IMR-90 (cell line): ENCODE measurements at regions not wholly inside any gene's neighbourhood (a gene's known extent, or its start where the extent isn't known, plus 50 kb on each side); places are given as distances from the start of the nearest gene placed in this dataset.

Source experiments
- ATAC-seq: fragments of 200-7000 bp; cut with Tn5 transposase; 2 replicates; pipeline ENCODE4 v1.9.1; 2020; ENCODE audit warnings: low read depth, mild to moderate bottlenecking, moderate library complexity
- BruUV-seq: library from RNA; stranded (reverse); fragments of 400-500 nt; replicated peaks from 2 replicates; lab custom pipeline; 2021; lab: Mats Ljungman, UMichigan
- CTCF ChIA-PET: fragments of 300-600 bp; formaldehyde crosslinking; extraction: SDS; loops from one replicate; lab custom pipeline; 2021; ENCODE audit warnings: antibody characterized with exemption; lab: Yijun Ruan, JAX
- POLR2A ChIA-PET: fragments of 300-600 bp; sonication (Branson Sonifier 250); formaldehyde crosslinking; loops from one replicate; lab custom pipeline; 2022; ENCODE audit warnings: antibody characterized with exemption; ENCODE audit not compliant: unreplicated experiment; lab: Charles Lee
- DNase-seq: peaks from one replicate; pipeline ENCODE4 v3.0.0; 2013
- H2AFZ ChIP-seq: replicated peaks from 2 replicates; pipeline ENCODE3; 2013; ENCODE audit warnings: low read length, mild to moderate bottlenecking; ENCODE audit not compliant: poor library complexity
- H2AK5ac ChIP-seq: 2 replicates; pipeline ENCODE4 v1.6.1; 2013; ENCODE audit warnings: low read depth, low read length, inconsistent platforms
- H2AK9ac ChIP-seq: replicated peaks from 2 replicates; pipeline ENCODE3; 2013; ENCODE audit warnings: mild to moderate bottlenecking, low read depth, low read length, moderate library complexity; ENCODE audit not compliant: poor library complexity
- H2BK120ac ChIP-seq: 2 replicates; pipeline ENCODE4 v1.6.1; 2013; ENCODE audit warnings: low read depth, low read length, inconsistent platforms
- H2BK15ac ChIP-seq: 3 replicates; pipeline ENCODE4 v1.6.1; 2013; ENCODE audit warnings: low read depth, low read length, inconsistent platforms
- H2BK20ac ChIP-seq: 2 replicates; pipeline ENCODE4 v1.6.1; 2013; ENCODE audit warnings: low read depth, mild to moderate bottlenecking, inconsistent platforms, low read length, moderate library complexity
- H2BK5ac ChIP-seq: 2 replicates; pipeline ENCODE4 v1.6.1; 2013; ENCODE audit warnings: mild to moderate bottlenecking, low read depth, low read length, inconsistent platforms; ENCODE audit not compliant: poor library complexity, severe bottlenecking
- H3K14ac ChIP-seq: replicated peaks from 2 replicates; pipeline ENCODE4 v1.6.1; 2013; ENCODE audit warnings: low read depth, low read length, inconsistent platforms
- H3K18ac ChIP-seq: 2 replicates; pipeline ENCODE4 v1.6.1; 2013; ENCODE audit warnings: low read depth, low read length, control low read depth
- H3K23ac ChIP-seq: 2 replicates; pipeline ENCODE4 v1.6.1; 2013; ENCODE audit warnings: low read depth, low read length, inconsistent platforms
- H3K27ac ChIP-seq: 2 replicates; pipeline ENCODE4 v1.5.1; 2013; ENCODE audit warnings: mild to moderate bottlenecking, control low read depth, low read length; ENCODE audit not compliant: insufficient read depth
- H3K27me3 ChIP-seq: 2 replicates; pipeline ENCODE4 v1.6.1; 2013; ENCODE audit warnings: low read length; ENCODE audit not compliant: control insufficient read depth, insufficient read depth
- H3K36me3 ChIP-seq: 2 replicates; pipeline ENCODE4 v1.6.1; 2013; ENCODE audit warnings: low read length, mixed read lengths; ENCODE audit not compliant: control insufficient read depth, insufficient read depth
- H3K4ac ChIP-seq: 2 replicates; pipeline ENCODE4 v1.6.1; 2013; ENCODE audit warnings: low read depth, low read length, inconsistent platforms
- H3K4me1 ChIP-seq: 2 replicates; pipeline ENCODE4 v1.6.1; 2013; ENCODE audit warnings: low read length, mixed read lengths; ENCODE audit not compliant: control insufficient read depth, insufficient read depth
- H3K4me2 ChIP-seq: 2 replicates; pipeline ENCODE4 v1.6.1; 2013; ENCODE audit warnings: low read depth, mild to moderate bottlenecking, control low read depth, low read length, moderate library complexity
- H3K4me3 ChIP-seq: 2 replicates; pipeline ENCODE4 v1.5.1; 2013; ENCODE audit warnings: low read depth, mild to moderate bottlenecking, control low read depth, low read length, moderate library complexity; ENCODE audit not compliant: insufficient read depth
- H3K56ac ChIP-seq: 2 replicates; pipeline ENCODE4 v1.6.1; 2013; ENCODE audit warnings: low read length, inconsistent platforms; ENCODE audit not compliant: insufficient read depth; ENCODE audit errors: extremely low read depth
- H3K79me1 ChIP-seq, 2 experiments: 2 replicates each; pipeline ENCODE4 v1.6.1; 2013; ENCODE audit warnings: low read length in 2 of 2, inconsistent platforms in 1 of 2, low read depth in 1 of 2
- H3K9ac ChIP-seq: 2 replicates; pipeline ENCODE4 v1.6.1; 2013; ENCODE audit warnings: low read depth, low read length, control low read depth
- H3K9me1 ChIP-seq: 2 replicates; pipeline ENCODE4 v1.6.1; 2013; ENCODE audit warnings: low read length, inconsistent platforms; ENCODE audit not compliant: insufficient read depth
- H3K9me3 ChIP-seq: 2 replicates; pipeline ENCODE4 v1.6.1; 2013; ENCODE audit warnings: low read length; ENCODE audit not compliant: control insufficient read depth, insufficient read depth
- H4K20me1 ChIP-seq: 2 replicates; pipeline ENCODE4 v1.6.1; 2013; ENCODE audit warnings: low read length, inconsistent platforms; ENCODE audit not compliant: insufficient read depth
- H4K5ac ChIP-seq: 2 replicates; pipeline ENCODE4 v1.6.1; 2013; ENCODE audit warnings: mild to moderate bottlenecking, low read depth, low read length, control low read depth
- H4K8ac ChIP-seq, 2 experiments: 2 replicates each; pipeline ENCODE4 v1.6.1; 2013; ENCODE audit warnings: low read depth in 2 of 2, low read length in 2 of 2, control low read depth in 1 of 2, inconsistent platforms in 1 of 2
- H4K91ac ChIP-seq: 2 replicates; pipeline ENCODE4 v1.6.1; 2013; ENCODE audit warnings: low read depth, low read length, inconsistent platforms; ENCODE audit not compliant: insufficient read depth
- BHLHE40 ChIP-seq: fragments of 150-350 bp; IDR thresholded peaks from 2 replicates; pipeline ENCODE4 v1.6.1; 2016; ENCODE audit warnings: mild to moderate bottlenecking, low read depth, low read length
- CEBPB ChIP-seq: IDR thresholded peaks from 2 replicates; pipeline ENCODE4 v1.6.1; 2012; ENCODE audit warnings: low read depth, low read length, improper control_type of control experiment
- CHD1 ChIP-seq: IDR thresholded peaks from 2 replicates; pipeline ENCODE4 v1.6.1; 2012; ENCODE audit warnings: low read depth, low read length, improper control_type of control experiment
- FOS ChIP-seq: fragments of 150-350 bp; IDR thresholded peaks from 2 replicates; pipeline ENCODE4 v1.6.1; 2016; ENCODE audit warnings: low read depth, low read length
- MAFK ChIP-seq: IDR thresholded peaks from 2 replicates; pipeline ENCODE4 v1.6.1; 2012; ENCODE audit warnings: low read depth, low read length, improper control_type of control experiment
- MAZ ChIP-seq: IDR thresholded peaks from 2 replicates; pipeline ENCODE4 v1.6.1; 2012; ENCODE audit warnings: low read depth, mild to moderate bottlenecking, low read length, improper control_type of control experiment, moderate library complexity, borderline replicate concordance
- MXI1 ChIP-seq: IDR thresholded peaks from 2 replicates; pipeline ENCODE4 v1.6.1; 2012; ENCODE audit warnings: low read depth, mild to moderate bottlenecking, low read length, moderate library complexity, borderline replicate concordance
- NFE2L2 ChIP-seq: fragments of 150-350 bp; IDR thresholded peaks from 2 replicates; pipeline ENCODE4 v1.6.1; 2016; ENCODE audit warnings: low read depth, mild to moderate bottlenecking, low read length
- POLR2A ChIP-seq: IDR thresholded peaks from 2 replicates; pipeline ENCODE4 v1.6.1; 2012; ENCODE audit warnings: mild to moderate bottlenecking, low read depth, low read length
- RAD21 ChIP-seq: IDR thresholded peaks from 2 replicates; pipeline ENCODE4 v1.6.1; 2012; ENCODE audit warnings: low read length, improper control_type of control experiment
- RCOR1 ChIP-seq: IDR thresholded peaks from 2 replicates; pipeline ENCODE4 v1.6.1; 2012; ENCODE audit warnings: mild to moderate bottlenecking, low read length, improper control_type of control experiment; ENCODE audit not compliant: insufficient replicate concordance
- RFX5 ChIP-seq: IDR thresholded peaks from 2 replicates; pipeline ENCODE4 v1.8.0; 2012; ENCODE audit warnings: low read depth, mild to moderate bottlenecking, low read length, moderate library complexity
- SMC3 ChIP-seq: fragments of 150-350 bp; IDR thresholded peaks from 2 replicates; pipeline ENCODE4 v1.6.1; 2016; ENCODE audit warnings: low read depth, mild to moderate bottlenecking, antibody characterized with exemption, low read length, moderate library complexity
- WGBS, 2 experiments: methylation state at CpG; one replicate each; pipeline versions ENCODE4 v1.1.5 to v1.1.7; 2013; ENCODE audit warnings: missing lambda C conversion rate in 2 of 2; ENCODE audit not compliant: insufficient read length in 1 of 2; ENCODE audit errors: extremely low coverage in 2 of 2; 5-methylcytosine and 5-hydroxymethylcytosine counted together
- dilution Hi-C: fragments of 300-500 bp; cut with HindIII; formaldehyde crosslinking; loops from one replicate; pipeline ENCODE4 v1.14.3; 2018; ENCODE audit warnings: low sequenced_read_pairs; ENCODE audit not compliant: unreplicated experiment
- in situ Hi-C: fragments of 300-500 bp; cut with MboI; formaldehyde crosslinking; loops from 3 replicates; pipeline ENCODE4 v1.14.3; 2019; ENCODE audit warnings: low sequenced_read_pairs, inconsistent platforms, mixed read lengths
- intact Hi-C: fragments of 100-400 bp; cut with micrococcal nuclease; formaldehyde crosslinking; loops from 2 replicates; pipeline ENCODE4 v1.10.0; 2022
- TF ChIP-seq, protein P1 (sequence below): fragments of 150-350 bp; IDR thresholded peaks from 2 replicates; pipeline ENCODE4 v1.6.1; 2017; ENCODE audit warnings: mild to moderate bottlenecking, antibody characterized with exemption, low read length, low read depth
- TF ChIP-seq, protein P2 (sequence below): fragments of 150-350 bp; IDR thresholded peaks from 2 replicates; pipeline ENCODE4 v1.6.1; 2016; ENCODE audit warnings: low read depth, mild to moderate bottlenecking, low read length, moderate library complexity, borderline replicate concordance
- TF ChIP-seq, protein P3 (sequence below): conservative IDR thresholded peaks from 2 replicates; pipeline ENCODE4 v1.5.1; 2012; ENCODE audit warnings: mild to moderate bottlenecking, low read depth, low read length, improper control_type of control experiment

DNA sequence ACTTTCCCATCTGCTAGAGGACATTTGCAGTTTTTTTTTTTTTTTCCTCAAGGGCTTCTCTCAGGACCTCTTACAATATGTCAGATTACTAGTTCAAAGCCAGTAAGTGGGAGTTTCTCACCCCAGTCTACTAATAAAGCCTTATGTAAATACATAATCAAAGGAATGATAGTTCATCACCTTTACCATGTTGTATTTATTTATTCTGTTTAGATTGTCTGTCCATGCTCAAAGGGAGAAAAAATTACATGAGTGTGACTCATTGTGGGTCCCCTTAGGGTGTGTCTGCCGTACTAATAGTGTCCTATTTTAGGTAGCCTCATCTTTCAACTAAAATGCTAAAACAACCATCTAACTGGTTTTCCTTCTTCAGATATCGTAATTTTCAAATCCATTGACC, 917.6 kb downstream of the EPHA3 start:
- 0 out of 2 replicates have a peak, but pooled peaks cover 2% of the 10 kb centered on the region for H3K9me3 ChIP-seq
- no peak overlapping the region for H3K4me2 ChIP-seq
- DNase-seq (no peak), ATAC-seq (no peak)
- no peak overlapping the region for H3K56ac ChIP-seq
- H3K4ac ChIP-seq: no peak overlapping the region
- H3K4me1 ChIP-seq: no peaks in the 10 kb centered on the region
- H3K27ac ChIP-seq: no peak overlapping the region
- no peak overlapping the region for H2BK20ac ChIP-seq
- no peaks in the 10 kb centered on the region for H3K9me1 ChIP-seq
- H3K14ac ChIP-seq: no peak overlapping the region
- no peak overlapping the region for H2AFZ ChIP-seq
- intact Hi-C loops (no loop called here), dilution Hi-C loops (no loop called here), in situ Hi-C loops (no loop called here)
- no peak overlapping the region for H2BK120ac ChIP-seq
- H4K8ac ChIP-seq: no peak overlapping the region
- H3K4me3 ChIP-seq: no peak overlapping the region
- WGBS, 2 experiments: no CpG with 5 or more reads among the region's 2 CpGs
- BruUV-seq: no TSS peak
- H3K36me3 ChIP-seq: no peaks in the 10 kb centered on the region
- ChIA-PET CTCF (no interaction called here), POLR2A (no interaction called here)
- no peak for TF ChIP-seq NFE2L2
- TF ChIP-seq MAZ: no peak
- no peak for TF ChIP-seq SMC3
- TF ChIP-seq RFX5: no peak
- TF ChIP-seq, protein P1, sequence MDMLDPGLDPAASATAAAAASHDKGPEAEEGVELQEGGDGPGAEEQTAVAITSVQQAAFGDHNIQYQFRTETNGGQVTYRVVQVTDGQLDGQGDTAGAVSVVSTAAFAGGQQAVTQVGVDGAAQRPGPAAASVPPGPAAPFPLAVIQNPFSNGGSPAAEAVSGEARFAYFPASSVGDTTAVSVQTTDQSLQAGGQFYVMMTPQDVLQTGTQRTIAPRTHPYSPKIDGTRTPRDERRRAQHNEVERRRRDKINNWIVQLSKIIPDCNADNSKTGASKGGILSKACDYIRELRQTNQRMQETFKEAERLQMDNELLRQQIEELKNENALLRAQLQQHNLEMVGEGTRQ: no peak
- no peak for TF ChIP-seq MAFK
- TF ChIP-seq RCOR1: no peak
- TF ChIP-seq, protein P2, sequence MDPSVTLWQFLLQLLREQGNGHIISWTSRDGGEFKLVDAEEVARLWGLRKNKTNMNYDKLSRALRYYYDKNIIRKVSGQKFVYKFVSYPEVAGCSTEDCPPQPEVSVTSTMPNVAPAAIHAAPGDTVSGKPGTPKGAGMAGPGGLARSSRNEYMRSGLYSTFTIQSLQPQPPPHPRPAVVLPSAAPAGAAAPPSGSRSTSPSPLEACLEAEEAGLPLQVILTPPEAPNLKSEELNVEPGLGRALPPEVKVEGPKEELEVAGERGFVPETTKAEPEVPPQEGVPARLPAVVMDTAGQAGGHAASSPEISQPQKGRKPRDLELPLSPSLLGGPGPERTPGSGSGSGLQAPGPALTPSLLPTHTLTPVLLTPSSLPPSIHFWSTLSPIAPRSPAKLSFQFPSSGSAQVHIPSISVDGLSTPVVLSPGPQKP: no peak
- no peak for TF ChIP-seq RAD21
- no peak for TF ChIP-seq CEBPB
- TF ChIP-seq POLR2A: no peak
- no peak for TF ChIP-seq CHD1
- TF ChIP-seq, protein P3, sequence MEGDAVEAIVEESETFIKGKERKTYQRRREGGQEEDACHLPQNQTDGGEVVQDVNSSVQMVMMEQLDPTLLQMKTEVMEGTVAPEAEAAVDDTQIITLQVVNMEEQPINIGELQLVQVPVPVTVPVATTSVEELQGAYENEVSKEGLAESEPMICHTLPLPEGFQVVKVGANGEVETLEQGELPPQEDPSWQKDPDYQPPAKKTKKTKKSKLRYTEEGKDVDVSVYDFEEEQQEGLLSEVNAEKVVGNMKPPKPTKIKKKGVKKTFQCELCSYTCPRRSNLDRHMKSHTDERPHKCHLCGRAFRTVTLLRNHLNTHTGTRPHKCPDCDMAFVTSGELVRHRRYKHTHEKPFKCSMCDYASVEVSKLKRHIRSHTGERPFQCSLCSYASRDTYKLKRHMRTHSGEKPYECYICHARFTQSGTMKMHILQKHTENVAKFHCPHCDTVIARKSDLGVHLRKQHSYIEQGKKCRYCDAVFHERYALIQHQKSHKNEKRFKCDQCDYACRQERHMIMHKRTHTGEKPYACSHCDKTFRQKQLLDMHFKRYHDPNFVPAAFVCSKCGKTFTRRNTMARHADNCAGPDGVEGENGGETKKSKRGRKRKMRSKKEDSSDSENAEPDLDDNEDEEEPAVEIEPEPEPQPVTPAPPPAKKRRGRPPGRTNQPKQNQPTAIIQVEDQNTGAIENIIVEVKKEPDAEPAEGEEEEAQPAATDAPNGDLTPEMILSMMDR: no peak
- no peak for TF ChIP-seq FOS
- no peak for TF ChIP-seq MXI1
- no peak for TF ChIP-seq BHLHE40
- H3K18ac ChIP-seq: no peak overlapping the region
- no peak overlapping the region for H3K23ac ChIP-seq
- no peak overlapping the region for H2AK9ac ChIP-seq
- no peak overlapping the region for H2BK5ac ChIP-seq
- H2AK5ac ChIP-seq: no peak overlapping the region
- no peaks in the 10 kb centered on the region for H4K20me1 ChIP-seq
- no peak overlapping the region for H3K9ac ChIP-seq
- no peak overlapping the region for H2BK15ac ChIP-seq
- no peaks in the 10 kb centered on the region for H3K27me3 ChIP-seq
- no peak overlapping the region for H4K5ac ChIP-seq
- H4K91ac ChIP-seq: no peak overlapping the region
- H3K79me1 ChIP-seq: no peaks in the 10 kb centered on the region
